ENCODE measurements at regions not wholly inside any gene's neighbourhood (a gene's known extent, or its start where the extent isn't known, plus 50 kb on each side); places are given as distances from the start of the nearest gene placed in this dataset.
"Not testable (repeated sequence)": the region's sequence is repeated elsewhere in the genome, so short reads cannot be mapped to it uniquely, and the experiment has no call there.

DNA sequence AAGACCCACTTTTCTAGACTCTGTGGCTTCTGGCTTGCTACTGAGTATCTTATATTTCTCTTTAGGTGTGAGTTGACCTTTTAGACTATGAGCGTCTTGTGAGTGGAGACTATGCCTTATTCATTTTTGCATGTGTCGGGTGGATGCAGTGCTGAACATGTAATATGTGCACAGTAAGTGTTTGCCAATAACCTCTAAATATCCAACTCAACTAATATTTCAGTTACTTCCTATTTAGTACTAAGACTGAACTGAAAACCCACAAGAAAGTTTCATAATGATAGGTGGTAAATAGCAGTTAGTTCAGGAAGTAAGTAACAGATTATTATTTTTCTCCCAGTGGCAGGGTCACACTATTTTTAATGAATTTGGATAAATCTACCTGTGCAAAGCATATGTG is 269.3 kb downstream of the KCNRG start:
- DNase-seq (ENCODE audit: low read depth) = no peak
- no peak overlapping the region for H3K4me3 ChIP-seq (ENCODE audit: low read depth, low read length)
- TF ChIP-seq, protein P1, sequence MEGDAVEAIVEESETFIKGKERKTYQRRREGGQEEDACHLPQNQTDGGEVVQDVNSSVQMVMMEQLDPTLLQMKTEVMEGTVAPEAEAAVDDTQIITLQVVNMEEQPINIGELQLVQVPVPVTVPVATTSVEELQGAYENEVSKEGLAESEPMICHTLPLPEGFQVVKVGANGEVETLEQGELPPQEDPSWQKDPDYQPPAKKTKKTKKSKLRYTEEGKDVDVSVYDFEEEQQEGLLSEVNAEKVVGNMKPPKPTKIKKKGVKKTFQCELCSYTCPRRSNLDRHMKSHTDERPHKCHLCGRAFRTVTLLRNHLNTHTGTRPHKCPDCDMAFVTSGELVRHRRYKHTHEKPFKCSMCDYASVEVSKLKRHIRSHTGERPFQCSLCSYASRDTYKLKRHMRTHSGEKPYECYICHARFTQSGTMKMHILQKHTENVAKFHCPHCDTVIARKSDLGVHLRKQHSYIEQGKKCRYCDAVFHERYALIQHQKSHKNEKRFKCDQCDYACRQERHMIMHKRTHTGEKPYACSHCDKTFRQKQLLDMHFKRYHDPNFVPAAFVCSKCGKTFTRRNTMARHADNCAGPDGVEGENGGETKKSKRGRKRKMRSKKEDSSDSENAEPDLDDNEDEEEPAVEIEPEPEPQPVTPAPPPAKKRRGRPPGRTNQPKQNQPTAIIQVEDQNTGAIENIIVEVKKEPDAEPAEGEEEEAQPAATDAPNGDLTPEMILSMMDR (conservative IDR thresholded peaks at IDR 0.05; ENCODE audit: low read depth, low read length) = no peak

DNA sequence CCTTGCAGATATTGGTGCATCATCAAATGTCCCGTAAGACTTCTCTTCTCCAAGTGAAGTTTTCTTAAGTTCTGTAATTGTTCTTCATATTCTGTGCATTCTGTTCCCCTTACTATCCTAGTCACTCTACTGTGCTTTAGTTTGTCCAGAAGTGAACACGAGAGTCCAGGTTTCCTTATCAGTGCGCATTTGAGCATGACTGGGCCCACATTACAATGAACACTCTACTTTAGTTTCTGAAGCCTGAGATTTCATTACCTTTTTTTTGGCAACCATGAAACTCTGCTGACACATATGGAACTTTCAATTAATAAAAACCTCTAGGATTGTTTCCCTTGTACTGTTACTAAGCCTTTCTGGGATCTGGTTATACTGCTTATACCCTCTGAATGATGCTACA is 270.0 kb downstream of the KCNRG start:
- TF ChIP-seq, protein P1 (conservative IDR thresholded peaks at IDR 0.05; ENCODE audit: low read depth, low read length) = no peak
- no peak for DNase-seq (ENCODE audit: low read depth)
- H3K4me3 ChIP-seq (ENCODE audit: low read depth, low read length) = no peak overlapping the region

DNA sequence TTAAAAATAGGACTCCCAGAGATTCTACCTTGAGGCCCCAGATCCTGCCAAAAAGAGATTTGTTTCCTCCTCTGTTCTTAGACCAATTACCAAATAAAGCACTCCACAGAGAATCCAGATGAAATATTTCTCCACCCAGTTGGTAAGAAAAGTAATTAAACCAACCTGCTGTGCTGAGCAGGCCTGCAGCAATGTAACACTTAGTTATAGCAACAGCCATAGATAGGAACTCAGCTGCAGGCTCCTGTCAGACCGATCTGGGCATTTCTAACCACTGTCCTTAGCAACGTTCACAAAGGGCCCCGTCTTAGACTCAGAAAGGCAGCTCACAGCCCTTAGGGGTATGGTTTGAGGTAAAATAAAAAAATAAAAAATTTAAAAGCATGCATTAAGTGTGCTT is 271.1 kb downstream of the KCNRG start:
- no peak overlapping the region for H3K4me3 ChIP-seq (ENCODE audit: low read depth, low read length)
- TF ChIP-seq, protein P1 (conservative IDR thresholded peaks at IDR 0.05; ENCODE audit: low read depth, low read length) = no peak
- DNase-seq (ENCODE audit: low read depth) = no peak

DNA sequence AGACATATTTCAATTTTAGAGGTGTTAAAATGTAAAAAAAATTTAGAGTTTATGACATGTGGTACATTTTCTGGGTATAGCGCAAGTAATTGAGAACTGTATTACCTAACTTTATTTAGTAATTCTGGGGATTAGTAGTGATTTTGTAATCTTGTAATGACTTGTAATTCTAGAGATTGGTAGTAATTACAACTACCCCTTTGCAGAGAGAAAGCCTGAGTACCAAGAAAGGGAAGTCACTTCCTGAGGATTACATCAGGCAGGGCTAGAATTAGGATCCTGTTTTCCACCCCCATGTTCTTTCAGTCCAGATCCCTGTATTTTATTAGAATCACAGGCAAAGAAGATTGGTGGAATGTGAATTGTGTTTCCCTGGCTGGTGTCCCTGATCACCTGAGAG is 274.9 kb downstream of the KCNRG start:
- no peak overlapping the region for H3K4me3 ChIP-seq (ENCODE audit: low read depth, low read length)
- TF ChIP-seq, protein P1 (conservative IDR thresholded peaks at IDR 0.05; ENCODE audit: low read depth, low read length) = no peak
- no peak for DNase-seq (ENCODE audit: low read depth)

DNA sequence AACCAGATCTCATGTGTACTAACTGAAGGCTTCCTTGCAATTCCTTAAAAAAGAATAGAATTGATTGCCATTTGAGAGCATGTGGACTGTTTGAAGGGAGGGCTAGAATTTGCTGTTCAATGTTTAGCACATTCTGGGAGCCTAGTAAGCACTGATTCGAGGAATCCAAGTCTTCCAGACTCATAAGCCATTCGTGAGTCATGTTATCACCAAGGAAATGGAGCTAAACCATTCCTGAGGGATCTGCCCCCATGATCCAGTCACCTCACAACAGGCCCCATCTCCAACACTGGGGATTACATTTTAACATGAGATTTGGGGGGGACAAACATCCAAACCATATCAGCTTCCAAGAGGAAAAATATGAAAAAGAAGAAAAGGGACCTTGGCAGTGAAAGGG is 276.4 kb downstream of the KCNRG start:
- H3K4me3 ChIP-seq (ENCODE audit: low read depth, low read length) = no peak overlapping the region
- TF ChIP-seq, protein P1 (conservative IDR thresholded peaks at IDR 0.05; ENCODE audit: low read depth, low read length) = no peak
- DNase-seq (ENCODE audit: low read depth) = peak; percentile 56

DNA sequence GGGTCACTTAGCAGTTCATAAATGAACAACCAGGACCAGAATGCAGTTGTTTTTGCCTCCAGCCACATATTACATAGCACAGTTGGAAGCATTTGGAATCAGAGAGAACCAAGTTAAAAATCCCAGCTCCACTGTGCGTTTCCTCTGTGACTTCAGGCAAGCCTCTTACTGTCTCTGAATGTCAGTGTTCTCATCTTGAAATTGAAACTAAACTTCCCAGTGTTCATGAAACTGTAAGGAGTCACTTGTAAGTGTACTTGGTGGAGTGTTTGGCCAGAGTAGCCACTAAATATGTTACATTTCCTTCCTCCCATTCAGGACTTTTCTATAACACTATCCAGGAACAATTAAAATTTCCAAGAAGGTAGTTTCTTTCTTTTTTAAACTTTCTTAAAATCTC is 276.8 kb downstream of the KCNRG start:
- TF ChIP-seq, protein P1 (conservative IDR thresholded peaks at IDR 0.05; ENCODE audit: low read depth, low read length) = no peak
- DNase-seq (ENCODE audit: low read depth) = no peak
- no peak overlapping the region for H3K4me3 ChIP-seq (ENCODE audit: low read depth, low read length)

DNA sequence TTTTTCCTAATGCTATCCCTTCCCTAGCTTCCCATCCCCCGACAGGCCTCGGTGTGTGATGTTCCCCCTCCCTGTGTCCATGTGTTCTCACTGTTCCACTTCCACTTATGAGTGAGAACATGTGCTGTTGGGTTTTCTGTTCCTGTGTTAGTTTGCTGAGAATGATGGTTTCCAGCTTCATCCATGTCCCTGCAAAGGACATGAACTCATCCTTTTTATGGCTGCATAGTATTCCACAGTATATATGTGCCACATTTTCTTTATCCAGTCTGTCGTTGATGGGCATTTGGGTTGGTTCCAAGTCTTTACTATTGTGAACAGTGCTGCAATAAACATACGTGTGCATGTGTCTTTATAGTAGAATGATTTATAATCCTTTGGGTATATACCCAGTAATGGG is 279.2 kb downstream of the KCNRG start:
- DNase-seq (ENCODE audit: low read depth) = not testable (repeated sequence)

More for the DNA sequence above, 279.2 kb downstream of the KCNRG start:
- not testable (repeated sequence) for H3K4me3 ChIP-seq (ENCODE audit: low read depth, low read length)

Data from epithelial cell of proximal tubule (primary cell).